ENCODE measurements at regions not wholly inside any gene's neighbourhood (a gene's known extent, or its start where the extent isn't known, plus 50 kb on each side); places are given as distances from the start of the nearest gene placed in this dataset.

DNA sequence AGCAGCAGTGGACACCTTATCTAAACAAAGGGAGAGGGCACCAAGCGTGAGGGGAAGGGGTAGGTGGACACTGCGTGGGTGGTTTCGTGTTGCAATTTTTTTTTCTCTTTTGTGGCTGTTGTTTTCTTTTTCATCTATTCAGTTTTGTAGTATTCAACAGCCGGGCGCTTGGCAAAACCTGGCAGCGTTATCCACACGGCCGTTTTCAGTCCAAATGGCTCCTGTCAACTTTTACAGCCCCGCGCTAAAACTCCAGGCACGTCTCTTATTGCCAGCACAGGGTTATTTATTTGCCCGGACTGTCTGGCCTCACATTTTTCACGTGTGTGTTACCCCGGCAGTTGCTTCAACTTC is 192.2 kb downstream of the BCOR start:
- WGBS, 5 donors: 18 to 59% (median 30%) methylated on average over 14 of the region's 14 CpGs
- H3K4me1 ChIP-seq: peaks cover 0 to 14% (median 5%) of the 10 kb centered on the region in 6 donors
- H3K36me3 ChIP-seq: no peaks in the 10 kb centered on the region
- H3K27ac ChIP-seq: peak overlapping the region in 1 of 8 donors; percentile 25
- intact Hi-C loops (cut with DNase I; ENCODE audit: low total_unique reads): no loop called here
- H3K27me3 ChIP-seq (replicated peaks in 1 of 7): peaks cover 0 to 9% (median 0%) of the 10 kb centered on the region in 7 donors
- DNase-seq: no peak
- TF ChIP-seq, protein P1, sequence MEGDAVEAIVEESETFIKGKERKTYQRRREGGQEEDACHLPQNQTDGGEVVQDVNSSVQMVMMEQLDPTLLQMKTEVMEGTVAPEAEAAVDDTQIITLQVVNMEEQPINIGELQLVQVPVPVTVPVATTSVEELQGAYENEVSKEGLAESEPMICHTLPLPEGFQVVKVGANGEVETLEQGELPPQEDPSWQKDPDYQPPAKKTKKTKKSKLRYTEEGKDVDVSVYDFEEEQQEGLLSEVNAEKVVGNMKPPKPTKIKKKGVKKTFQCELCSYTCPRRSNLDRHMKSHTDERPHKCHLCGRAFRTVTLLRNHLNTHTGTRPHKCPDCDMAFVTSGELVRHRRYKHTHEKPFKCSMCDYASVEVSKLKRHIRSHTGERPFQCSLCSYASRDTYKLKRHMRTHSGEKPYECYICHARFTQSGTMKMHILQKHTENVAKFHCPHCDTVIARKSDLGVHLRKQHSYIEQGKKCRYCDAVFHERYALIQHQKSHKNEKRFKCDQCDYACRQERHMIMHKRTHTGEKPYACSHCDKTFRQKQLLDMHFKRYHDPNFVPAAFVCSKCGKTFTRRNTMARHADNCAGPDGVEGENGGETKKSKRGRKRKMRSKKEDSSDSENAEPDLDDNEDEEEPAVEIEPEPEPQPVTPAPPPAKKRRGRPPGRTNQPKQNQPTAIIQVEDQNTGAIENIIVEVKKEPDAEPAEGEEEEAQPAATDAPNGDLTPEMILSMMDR (IDR thresholded peaks at IDR 0.05 in 8 of 11, conservative IDR thresholded peaks at IDR 0.05 in 3 of 11): no peak
- TF ChIP-seq POLR2AphosphoS5 (IDR thresholded peaks at IDR 0.05): no peak
- no peak for TF ChIP-seq POLR2A (IDR thresholded peaks at IDR 0.05)
- H3K4me3 ChIP-seq: no peak overlapping the region
- H3K9me3 ChIP-seq: no peaks in the 10 kb centered on the region

DNA sequence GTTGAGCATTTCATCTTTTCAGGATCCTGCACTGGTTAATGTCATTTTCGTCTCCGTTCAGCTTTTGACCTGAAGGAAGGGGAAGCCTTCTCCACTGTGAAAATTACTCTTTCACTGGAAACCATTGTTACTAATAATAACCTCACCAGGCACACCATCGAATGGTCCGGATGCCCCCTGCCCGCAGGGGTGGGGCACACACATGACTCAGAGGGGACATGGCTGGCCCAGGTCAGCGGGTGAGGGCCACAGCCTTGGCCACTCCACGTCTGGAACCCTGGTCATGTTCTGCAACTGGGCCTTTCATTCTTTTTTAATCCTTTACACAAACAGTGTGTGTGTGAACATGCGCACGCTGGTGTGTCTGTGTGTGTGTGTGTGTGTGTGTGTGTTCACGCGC is 191.8 kb downstream of the BCOR start:
- Histone ChIP-seq H3K4me3 (no peak overlapping the region), H3K4me1 (peaks cover 0 to 14% (median 5%) of the 10 kb centered on the region in 6 donors), H3K27me3 (replicated peaks in 1 of 7) (peaks cover 0 to 7% (median 0%) of the 10 kb centered on the region in 7 donors), H3K9me3 (no peaks in the 10 kb centered on the region), H3K27ac (peak overlapping the region in 1 of 8 donors; percentile 25), H3K36me3 (no peaks in the 10 kb centered on the region)
- WGBS, 5 donors: 46 to 74% (median 59%) methylated on average over 7 to 11 of the region's 11 CpGs
- DNase-seq: no peak
- TF ChIP-seq POLR2A (IDR thresholded peaks at IDR 0.05): no peak
- TF ChIP-seq, protein P1 (IDR thresholded peaks at IDR 0.05 in 8 of 11, conservative IDR thresholded peaks at IDR 0.05 in 3 of 11): no peak
- peak in 1 of 3 donors; percentile 42 for TF ChIP-seq POLR2AphosphoS5 (IDR thresholded peaks at IDR 0.05)
- intact Hi-C loops (cut with DNase I; ENCODE audit: low total_unique reads): no loop called here

DNA sequence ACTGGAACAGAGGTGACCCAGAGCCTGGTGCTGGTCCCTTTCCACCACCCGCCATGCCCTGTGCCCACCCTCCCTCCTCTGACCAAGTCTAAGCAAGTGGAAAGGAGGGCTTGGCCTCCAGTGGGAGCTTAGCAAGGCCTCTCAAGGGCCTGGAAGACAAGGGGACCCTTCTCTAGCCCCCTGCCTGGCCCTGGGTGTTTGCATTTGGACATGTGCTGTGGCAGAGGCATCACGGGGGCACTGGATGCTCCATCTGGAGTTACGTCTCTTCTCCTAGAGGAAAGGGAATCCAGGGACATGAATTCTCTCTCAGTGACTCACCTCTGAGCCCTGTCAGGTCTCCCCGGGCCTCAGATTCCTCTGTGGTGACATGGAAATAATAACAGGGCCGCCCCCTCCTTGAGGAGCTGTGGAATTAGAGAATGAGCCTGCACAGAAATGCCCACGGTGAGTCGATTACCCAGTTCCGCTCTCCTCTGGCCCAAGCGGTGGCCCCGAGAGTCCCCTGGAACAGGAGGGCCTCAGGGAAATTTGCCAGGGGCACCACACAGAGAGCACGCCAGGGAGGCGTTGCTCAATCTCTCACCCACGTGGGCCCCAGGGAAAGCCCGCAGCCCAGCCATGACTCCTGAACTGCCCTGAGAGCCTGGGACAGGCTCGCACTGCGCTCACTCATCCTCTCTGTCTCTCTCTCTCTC is 189.6 kb downstream of the BCOR start:
- Histone ChIP-seq H3K9me3 (no peaks in the 10 kb centered on the region), H3K4me3 (no peak overlapping the region), H3K27ac (no peak overlapping the region), H3K27me3 (replicated peaks in 1 of 7) (peaks cover 0 to 9% (median 0%) of the 10 kb centered on the region in 7 donors), H3K4me1 (peaks cover 0 to 14% (median 5%) of the 10 kb centered on the region in 6 donors), H3K36me3 (no peaks in the 10 kb centered on the region)
- intact Hi-C loops (cut with DNase I; ENCODE audit: low total_unique reads): no loop called here
- DNase-seq: no peak
- WGBS, 5 donors: 47 to 66% (median 58%) methylated on average over 10 to 16 of the region's 16 CpGs
- TF ChIP-seq POLR2AphosphoS5 (IDR thresholded peaks at IDR 0.05): peak in 1 of 3 donors; percentile 18
- no peak for TF ChIP-seq POLR2A (IDR thresholded peaks at IDR 0.05)

DNA sequence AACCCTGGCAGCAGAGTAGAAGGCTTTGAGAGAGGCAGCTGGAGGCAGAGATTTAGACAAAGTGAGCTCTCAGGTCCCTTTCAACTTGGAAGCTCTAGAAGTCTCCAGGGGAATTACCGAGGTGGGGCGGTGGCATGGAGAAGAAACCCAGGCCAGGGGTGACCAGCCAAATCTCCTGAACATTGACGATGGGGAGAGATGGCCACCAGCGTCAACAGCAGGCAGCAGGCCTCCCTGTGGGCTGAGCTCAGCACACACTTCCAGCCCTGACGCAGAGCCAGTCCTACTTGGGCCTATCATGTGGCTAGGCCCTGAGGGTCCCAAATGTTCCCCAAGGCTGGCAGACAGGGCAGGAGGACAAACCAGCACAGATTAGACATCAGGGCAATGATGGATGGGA is 187.8 kb downstream of the BCOR start:
- intact Hi-C loops (cut with DNase I; ENCODE audit: low total_unique reads): no loop called here
- Histone ChIP-seq H3K4me3 (no peak overlapping the region), H3K27me3 (replicated peaks in 1 of 7) (peaks cover 0 to 7% (median 0%) of the 10 kb centered on the region in 7 donors), H3K27ac (no peak overlapping the region), H3K9me3 (no peaks in the 10 kb centered on the region), H3K4me1 (peaks cover 0 to 12% (median 5%) of the 10 kb centered on the region in 6 donors), H3K36me3 (no peaks in the 10 kb centered on the region)
- WGBS, 5 donors: 88 to 100% (median 96%) methylated on average over 4 to 5 of the region's 5 CpGs
- TF ChIP-seq POLR2A (IDR thresholded peaks at IDR 0.05): no peak
- TF ChIP-seq POLR2AphosphoS5 (IDR thresholded peaks at IDR 0.05): no peak
- TF ChIP-seq, protein P1 (IDR thresholded peaks at IDR 0.05 in 8 of 11, conservative IDR thresholded peaks at IDR 0.05 in 3 of 11): no peak
- no peak for DNase-seq

Measured in spleen (tissue), 11 donors.